Chondrocyte (in vitro differentiated cells): ENCODE measurements at regions not wholly inside any gene's neighbourhood (a gene's known extent, or its start where the extent isn't known, plus 50 kb on each side); places are given as distances from the start of the nearest gene placed in this dataset.
"Not testable (repeated sequence)": the region's sequence is repeated elsewhere in the genome, so short reads cannot be mapped to it uniquely, and the experiment has no call there.

Experiments
- DNase-seq: peaks from one replicate; pipeline ENCODE4 v3.0.0; 2021; ENCODE audit warnings: mixed read lengths, low spot score
- H3K27ac Mint-ChIP-seq: one replicate; pipeline ENCODE4 v1.8.0; 2021; ENCODE audit warnings: mild to moderate bottlenecking, moderate library complexity, mixed read lengths; ENCODE audit not compliant: unreplicated experiment
- H3K27me3 Mint-ChIP-seq: 2 replicates; pipeline ENCODE4 v1.8.0; 2021; ENCODE audit warnings: low read depth, mixed read lengths
- H3K36me3 Mint-ChIP-seq: 2 replicates; pipeline ENCODE4 v1.8.0; 2021; ENCODE audit warnings: low read depth, mixed read lengths
- H3K4me1 Mint-ChIP-seq: 2 replicates; pipeline ENCODE4 v1.8.0; 2021; ENCODE audit warnings: low read depth, mild to moderate bottlenecking, mixed read lengths
- H3K4me3 Mint-ChIP-seq: one replicate; pipeline ENCODE4 v1.8.0; 2021; ENCODE audit warnings: mild to moderate bottlenecking, moderate library complexity, mixed read lengths; ENCODE audit not compliant: unreplicated experiment
- H3K9me3 Mint-ChIP-seq: 2 replicates; pipeline ENCODE4 v1.8.0; 2021; ENCODE audit warnings: low read depth, mixed read lengths
- TF ChIP-seq, protein P1 (sequence below): fragments of 200-600 bp; sonication (generic); IDR thresholded peaks from 2 replicates; pipeline ENCODE4 v1.5.0; 2021; ENCODE audit warnings: antibody characterized with exemption, mild to moderate bottlenecking, moderate library complexity

DNA sequence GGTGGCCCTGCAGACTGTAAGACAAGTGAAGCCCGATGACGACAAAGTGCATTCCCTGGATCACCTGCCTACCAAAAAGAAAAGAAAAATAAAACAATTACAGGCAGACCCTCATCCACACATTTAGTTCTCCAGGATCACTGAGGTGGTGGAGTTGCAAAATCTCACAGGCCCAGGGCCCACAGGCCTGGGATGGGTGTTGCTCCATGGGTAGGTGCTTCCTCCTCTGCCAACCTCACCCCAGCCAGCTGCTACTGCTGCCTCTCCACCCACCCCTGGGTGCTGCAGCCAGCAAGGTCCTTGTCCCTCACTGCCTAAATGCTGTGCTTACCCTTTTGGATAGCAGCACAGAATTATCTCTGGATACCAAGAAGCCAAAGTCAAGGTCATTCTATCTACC is 146.4 kb upstream of the GALNT2 start:
- TF ChIP-seq, protein P1, sequence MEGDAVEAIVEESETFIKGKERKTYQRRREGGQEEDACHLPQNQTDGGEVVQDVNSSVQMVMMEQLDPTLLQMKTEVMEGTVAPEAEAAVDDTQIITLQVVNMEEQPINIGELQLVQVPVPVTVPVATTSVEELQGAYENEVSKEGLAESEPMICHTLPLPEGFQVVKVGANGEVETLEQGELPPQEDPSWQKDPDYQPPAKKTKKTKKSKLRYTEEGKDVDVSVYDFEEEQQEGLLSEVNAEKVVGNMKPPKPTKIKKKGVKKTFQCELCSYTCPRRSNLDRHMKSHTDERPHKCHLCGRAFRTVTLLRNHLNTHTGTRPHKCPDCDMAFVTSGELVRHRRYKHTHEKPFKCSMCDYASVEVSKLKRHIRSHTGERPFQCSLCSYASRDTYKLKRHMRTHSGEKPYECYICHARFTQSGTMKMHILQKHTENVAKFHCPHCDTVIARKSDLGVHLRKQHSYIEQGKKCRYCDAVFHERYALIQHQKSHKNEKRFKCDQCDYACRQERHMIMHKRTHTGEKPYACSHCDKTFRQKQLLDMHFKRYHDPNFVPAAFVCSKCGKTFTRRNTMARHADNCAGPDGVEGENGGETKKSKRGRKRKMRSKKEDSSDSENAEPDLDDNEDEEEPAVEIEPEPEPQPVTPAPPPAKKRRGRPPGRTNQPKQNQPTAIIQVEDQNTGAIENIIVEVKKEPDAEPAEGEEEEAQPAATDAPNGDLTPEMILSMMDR, result no peak
- Mint-ChIP-seq H3K27me3 (no peaks in the 10 kb centered on the region), H3K36me3 (no peaks in the 10 kb centered on the region), H3K4me3 (no peak overlapping the region), H3K9me3 (no peaks in the 10 kb centered on the region), H3K4me1 (peaks cover 15% of the 10 kb centered on the region), H3K27ac (no peak overlapping the region)
- DNase-seq, result no peak

GRCh38 chr1:229922249-229922648 is 144.8 kb upstream of the GALNT2 start:
- Mint-ChIP-seq H3K27ac (no peak overlapping the region), H3K4me3 (no peak overlapping the region), H3K36me3 (no peaks in the 10 kb centered on the region), H3K4me1 (peaks cover 28% of the 10 kb centered on the region), H3K27me3 (no peaks in the 10 kb centered on the region), H3K9me3 (no peaks in the 10 kb centered on the region)
- no peak for DNase-seq
- TF ChIP-seq, protein P1, result no peak

DNA sequence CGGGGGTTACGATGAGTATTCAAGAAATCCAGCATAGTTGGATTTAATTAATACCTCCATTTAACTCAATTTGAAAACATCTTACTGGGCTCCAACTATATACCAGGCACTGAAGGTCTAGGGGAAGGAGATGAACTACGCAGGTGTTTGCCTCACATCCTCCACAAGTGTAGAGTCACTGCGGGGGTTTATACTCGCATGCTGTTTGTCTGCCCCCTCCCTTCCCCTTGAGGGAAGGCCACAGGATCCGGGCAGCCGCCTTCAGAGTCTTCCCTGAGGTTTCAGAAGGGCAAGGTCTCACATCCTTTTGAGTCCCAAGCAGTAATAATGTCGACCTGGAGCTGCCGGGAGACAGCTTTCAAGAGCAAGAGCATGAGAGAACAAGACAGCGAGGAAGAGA is 142.4 kb upstream of the GALNT2 start:
- TF ChIP-seq, protein P1, result no peak
- no peak overlapping the region for H3K27ac Mint-ChIP-seq
- H3K27me3 Mint-ChIP-seq, result no peaks in the 10 kb centered on the region
- no peaks in the 10 kb centered on the region for H3K9me3 Mint-ChIP-seq
- H3K4me1 Mint-ChIP-seq, result peaks cover 28% of the 10 kb centered on the region
- no peak overlapping the region for H3K4me3 Mint-ChIP-seq
- H3K36me3 Mint-ChIP-seq, result no peaks in the 10 kb centered on the region
- no peak for DNase-seq

- no peak for DNase-seq
- H3K9me3 Mint-ChIP-seq, result no peaks in the 10 kb centered on the region
- H3K36me3 Mint-ChIP-seq, result peaks cover 3% of the 10 kb centered on the region
- TF ChIP-seq, protein P1, result no peak
- no peak overlapping the region for H3K27ac Mint-ChIP-seq
- H3K4me1 Mint-ChIP-seq, result peaks cover 21% of the 10 kb centered on the region
- no peaks in the 10 kb centered on the region for H3K27me3 Mint-ChIP-seq
- no peak overlapping the region for H3K4me3 Mint-ChIP-seq
These were observed 138.3 kb upstream of the GALNT2 start for GRCh38 chr1:229928767-229929166.

DNA sequence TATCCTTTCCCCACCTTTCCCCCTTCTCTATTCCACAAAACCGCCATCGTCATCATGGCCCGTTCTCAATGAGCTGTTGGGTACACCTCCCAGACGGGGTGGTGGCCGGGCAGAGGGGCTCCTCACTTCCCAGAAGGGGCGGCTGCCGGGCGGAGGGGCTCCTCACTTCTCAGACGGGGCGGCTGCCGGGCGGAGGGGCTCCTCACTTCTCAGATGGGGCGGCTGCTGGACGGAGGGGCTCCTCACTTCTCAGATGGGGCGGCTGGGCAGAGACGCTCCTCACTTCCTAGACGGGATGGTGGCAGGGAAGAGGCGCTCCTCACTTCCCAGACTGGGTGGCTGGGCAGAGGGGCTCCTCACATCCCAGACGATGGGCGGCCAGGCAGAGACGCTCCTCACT is 135.3 kb upstream of the GALNT2 start:
- H3K36me3 Mint-ChIP-seq, DNase-seq, H3K4me3 Mint-ChIP-seq, H3K27ac Mint-ChIP-seq, H3K9me3 Mint-ChIP-seq, H3K27me3 Mint-ChIP-seq, H3K4me1 Mint-ChIP-seq: not testable (repeated sequence)

DNA sequence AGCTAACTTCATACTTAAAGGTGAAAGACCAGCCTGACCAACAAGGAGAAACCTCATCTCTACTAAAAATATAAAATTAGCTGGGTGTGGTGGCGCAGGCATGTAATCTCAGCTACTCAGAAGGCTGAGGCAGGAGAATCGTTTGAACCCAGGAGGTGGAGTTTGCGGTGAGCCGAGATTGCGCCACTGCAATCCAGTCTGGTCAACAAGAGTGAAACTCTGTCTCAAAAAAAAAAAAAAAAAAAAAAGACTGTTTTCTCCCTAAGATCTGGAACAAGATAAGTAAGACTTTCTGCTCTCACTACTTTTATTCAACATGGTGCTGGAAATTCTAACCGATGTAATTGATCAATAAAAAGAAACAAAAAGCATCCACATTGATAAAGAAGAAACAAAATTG is 131.9 kb upstream of the GALNT2 start:
- H3K4me3 Mint-ChIP-seq, H3K9me3 Mint-ChIP-seq, H3K36me3 Mint-ChIP-seq, H3K4me1 Mint-ChIP-seq, DNase-seq, H3K27ac Mint-ChIP-seq, H3K27me3 Mint-ChIP-seq: not testable (repeated sequence)
